Breast epithelium (tissue), 3 donors: ENCODE measurements at regions not wholly inside any gene's neighbourhood (a gene's known extent, or its start where the extent isn't known, plus 50 kb on each side); places are given as distances from the start of the nearest gene placed in this dataset.

Experiments
- CTCF ChIP-seq, 3 donors: fragments of 450-650 bp; IDR thresholded peaks; one replicate each; pipeline ENCODE4 v1.5.1; 2016 to 2017; ENCODE audit warnings: antibody characterized with exemption in 3 of 3, mild to moderate bottlenecking in 3 of 3, moderate library complexity in 3 of 3
- POLR2A ChIP-seq: fragments of 450-650 bp; IDR thresholded peaks from one replicate; pipeline ENCODE4 v1.6.1; 2016; ENCODE audit warnings: antibody characterized with exemption, mild to moderate bottlenecking, moderate library complexity
- POLR2AphosphoS5 ChIP-seq, 3 donors: sonication (generic); formaldehyde crosslinking; IDR thresholded peaks; one replicate each; pipeline ENCODE4 v1.6.1; 2017; ENCODE audit warnings: antibody characterized with exemption in 3 of 3

- TF ChIP-seq POLR2A (no peak), CTCF (IDR thresholded peaks at IDR 0.05) (no peak), POLR2AphosphoS5 (IDR thresholded peaks at IDR 0.05) (no peak)
Observed at GRCh38 chr22:47620391-47620790, 857.9 kb downstream of the TBC1D22A start.
